Lung (tissue), 11 donors: ENCODE measurements at regions not wholly inside any gene's neighbourhood (a gene's known extent, or its start where the extent isn't known, plus 50 kb on each side); places are given as distances from the start of the nearest gene placed in this dataset.
"Not testable (repeated sequence)": the region's sequence is repeated elsewhere in the genome, so short reads cannot be mapped to it uniquely, and the experiment has no call there.

Source experiments
- ATAC-seq: fragments of 200-7000 bp; cut with Tn5 transposase; one replicate; pipeline ENCODE4 v1.9.1; 2020; ENCODE audit warnings: moderate number of reproducible peaks; ENCODE audit not compliant: insufficient read depth, low FRiP score
- DNase-seq, 3 donors: peaks; one replicate each; pipeline ENCODE4 v3.0.0-alpha.2; 2013 to 2017
- H3K27ac ChIP-seq, 2 donors: one replicate each; pipeline ENCODE4 v1.5.1; 2013; ENCODE audit warnings: mild to moderate bottlenecking in 2 of 2, moderate library complexity in 2 of 2, control low read depth in 1 of 2, inconsistent platforms in 1 of 2, low read depth in 1 of 2, low read length in 1 of 2
- H3K27me3 ChIP-seq, 3 donors: one replicate each; pipeline ENCODE4 v1.5.1; 2013; ENCODE audit warnings: low read length in 2 of 3; ENCODE audit not compliant: control insufficient read depth in 3 of 3, insufficient read depth in 3 of 3
- H3K36me3 ChIP-seq, 4 donors: one replicate each; pipeline ENCODE4 v1.5.1; 2013; ENCODE audit warnings: low read length in 4 of 4, mild to moderate bottlenecking in 1 of 4, moderate library complexity in 1 of 4; ENCODE audit not compliant: control insufficient read depth in 4 of 4, insufficient read depth in 4 of 4
- H3K4me1 ChIP-seq, 5 donors: one replicate each; pipeline ENCODE4 v1.5.1; 2013; ENCODE audit warnings: low read length in 5 of 5, mild to moderate bottlenecking in 2 of 5, moderate library complexity in 1 of 5; ENCODE audit not compliant: control insufficient read depth in 5 of 5, insufficient read depth in 5 of 5
- H3K4me3 ChIP-seq: one replicate; pipeline ENCODE4 v1.5.1; 2013; ENCODE audit warnings: mild to moderate bottlenecking, control low read depth, moderate library complexity
- H3K9ac ChIP-seq, 2 donors: one replicate each; pipeline ENCODE4 v1.5.1; 2013; ENCODE audit warnings: low read length in 2 of 2, control low read depth in 1 of 2; ENCODE audit not compliant: insufficient read depth in 1 of 2
- H3K9me3 ChIP-seq, 4 donors: one replicate each; pipeline ENCODE4 v1.5.1; 2013; ENCODE audit warnings: low read length in 3 of 4, mild to moderate bottlenecking in 1 of 4, moderate library complexity in 1 of 4; ENCODE audit not compliant: control insufficient read depth in 4 of 4, insufficient read depth in 3 of 4
- WGBS, 2 donors: extraction: QIAGEN DNeasy Blood & Tissue Kit; methylation state at CpG; one replicate each; pipeline ENCODE4 v1.1.7; 2013; 5-methylcytosine and 5-hydroxymethylcytosine counted together
- TF ChIP-seq, protein P1 (sequence below): IDR thresholded peaks from 2 replicates; pipeline ENCODE4 v1.5.1; 2012; ENCODE audit warnings: mild to moderate bottlenecking; ENCODE audit errors: control extremely low read depth, extremely low read depth
- donor health status: control.
- donor health status: control.
- donor health status: Bipolar disorder and iron deficiency.
- donor health status: healthy.
- donor health status: DM: yes; HTN: yes; CAD: no.

DNA sequence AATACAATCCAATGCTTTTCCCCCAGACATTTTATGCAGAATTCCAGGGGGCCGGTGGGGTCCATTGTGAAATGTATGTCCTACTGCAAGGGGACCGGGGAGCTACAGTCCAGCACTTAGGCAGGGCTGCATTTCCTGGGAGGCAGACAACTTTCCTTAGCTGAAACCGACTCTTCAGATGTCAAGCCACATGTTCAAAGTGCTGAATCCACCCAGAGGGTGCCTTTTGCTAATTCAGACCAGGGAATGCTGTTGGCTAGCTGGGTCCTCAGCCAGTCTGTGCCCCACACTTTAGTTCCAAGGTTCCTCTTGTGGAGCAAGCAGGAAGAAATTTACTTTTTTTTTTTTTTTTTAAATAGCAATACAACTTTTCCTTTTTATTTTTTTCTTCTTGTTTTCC is 219.5 kb upstream of the LRTM1 start:
- H3K9me3 ChIP-seq: no peaks in the 10 kb centered on the region
- H3K27me3 ChIP-seq: no peaks in the 10 kb centered on the region
- WGBS, 2 donors: 73 to 75% methylated on average over 3 of the region's 3 CpGs
- peaks cover 0 to 29% (median 0%) of the 10 kb centered on the region in 5 donors for H3K4me1 ChIP-seq
- H3K9ac ChIP-seq: no peak overlapping the region
- ATAC-seq (no peak), DNase-seq (no peak)
- H3K36me3 ChIP-seq: no peaks in the 10 kb centered on the region
- TF ChIP-seq, protein P1, sequence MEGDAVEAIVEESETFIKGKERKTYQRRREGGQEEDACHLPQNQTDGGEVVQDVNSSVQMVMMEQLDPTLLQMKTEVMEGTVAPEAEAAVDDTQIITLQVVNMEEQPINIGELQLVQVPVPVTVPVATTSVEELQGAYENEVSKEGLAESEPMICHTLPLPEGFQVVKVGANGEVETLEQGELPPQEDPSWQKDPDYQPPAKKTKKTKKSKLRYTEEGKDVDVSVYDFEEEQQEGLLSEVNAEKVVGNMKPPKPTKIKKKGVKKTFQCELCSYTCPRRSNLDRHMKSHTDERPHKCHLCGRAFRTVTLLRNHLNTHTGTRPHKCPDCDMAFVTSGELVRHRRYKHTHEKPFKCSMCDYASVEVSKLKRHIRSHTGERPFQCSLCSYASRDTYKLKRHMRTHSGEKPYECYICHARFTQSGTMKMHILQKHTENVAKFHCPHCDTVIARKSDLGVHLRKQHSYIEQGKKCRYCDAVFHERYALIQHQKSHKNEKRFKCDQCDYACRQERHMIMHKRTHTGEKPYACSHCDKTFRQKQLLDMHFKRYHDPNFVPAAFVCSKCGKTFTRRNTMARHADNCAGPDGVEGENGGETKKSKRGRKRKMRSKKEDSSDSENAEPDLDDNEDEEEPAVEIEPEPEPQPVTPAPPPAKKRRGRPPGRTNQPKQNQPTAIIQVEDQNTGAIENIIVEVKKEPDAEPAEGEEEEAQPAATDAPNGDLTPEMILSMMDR: no peak
- H3K27ac ChIP-seq: no peak overlapping the region
- no peak overlapping the region for H3K4me3 ChIP-seq

DNA sequence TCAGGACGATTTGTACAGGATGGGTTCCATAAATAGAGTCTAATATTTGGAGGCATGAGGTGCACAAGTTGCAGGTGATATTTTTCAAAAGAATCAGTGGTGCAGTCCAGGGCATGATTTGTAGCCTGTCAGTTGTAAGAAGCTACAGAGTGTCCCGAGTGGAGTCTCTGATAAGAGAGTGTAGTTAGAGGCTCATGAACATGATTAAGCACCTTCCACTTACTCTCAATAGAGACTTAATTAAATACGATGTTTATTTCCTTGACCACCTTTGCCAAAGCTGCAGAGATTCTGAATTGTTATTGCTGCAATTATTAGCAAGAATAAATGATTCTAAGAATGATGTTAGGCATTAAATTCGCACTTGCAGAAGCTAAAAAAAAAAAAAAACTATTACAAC is 218.4 kb upstream of the LRTM1 start:
- DNase-seq: no peak
- H3K27me3 ChIP-seq: no peaks in the 10 kb centered on the region
- no peak overlapping the region for H3K27ac ChIP-seq
- no peak overlapping the region for H3K9ac ChIP-seq
- no peaks in the 10 kb centered on the region for H3K9me3 ChIP-seq
- no peak for ATAC-seq
- peaks cover 0 to 29% (median 0%) of the 10 kb centered on the region in 5 donors for H3K4me1 ChIP-seq
- WGBS, 2 donors: 55 to 70% methylated on average over 4 of the region's 4 CpGs
- no peak overlapping the region for H3K4me3 ChIP-seq
- TF ChIP-seq, protein P1: no peak
- H3K36me3 ChIP-seq: no peaks in the 10 kb centered on the region

DNA sequence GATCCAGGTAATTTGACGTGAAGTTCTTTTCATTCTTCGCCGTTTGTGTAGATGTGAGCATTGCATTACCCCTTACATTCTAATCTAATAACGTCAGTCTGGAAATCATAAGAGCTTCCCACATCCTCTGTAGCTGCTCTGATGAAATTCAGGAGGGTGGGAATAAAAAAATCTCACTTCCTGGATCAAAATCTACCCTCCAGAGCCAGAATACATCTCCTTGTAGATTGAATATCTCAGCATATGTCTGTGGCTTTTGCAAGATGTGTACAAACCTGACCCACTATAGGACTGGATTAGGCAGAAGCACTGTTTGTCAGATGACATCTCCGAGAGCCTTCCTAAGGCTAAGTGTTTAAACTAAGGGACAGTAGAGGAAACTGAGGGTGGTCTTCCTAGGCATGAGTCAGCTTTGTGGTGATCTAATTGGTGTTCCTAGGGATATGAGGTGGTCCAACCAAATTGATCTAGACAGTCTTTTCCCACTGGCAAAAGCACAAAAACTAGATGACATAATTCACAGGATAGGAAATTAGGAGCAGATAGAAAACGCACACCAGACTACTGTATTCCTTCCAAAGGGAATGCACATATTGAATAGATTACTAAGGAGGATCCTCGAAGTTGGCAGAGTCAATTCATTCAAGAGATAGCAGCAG is 216.3 kb upstream of the LRTM1 start:
- WGBS, 2 donors: 74 to 80% methylated on average over 7 of the region's 7 CpGs
- no peaks in the 10 kb centered on the region for H3K36me3 ChIP-seq
- ATAC-seq (no peak), DNase-seq (no peak)
- H3K4me1 ChIP-seq: peaks cover 0 to 29% (median 0%) of the 10 kb centered on the region in 5 donors
- TF ChIP-seq, protein P1: no peak
- H3K9me3 ChIP-seq: no peaks in the 10 kb centered on the region
- no peak overlapping the region for H3K27ac ChIP-seq
- H3K4me3 ChIP-seq: no peak overlapping the region
- H3K9ac ChIP-seq: no peak overlapping the region
- H3K27me3 ChIP-seq: no peaks in the 10 kb centered on the region

DNA sequence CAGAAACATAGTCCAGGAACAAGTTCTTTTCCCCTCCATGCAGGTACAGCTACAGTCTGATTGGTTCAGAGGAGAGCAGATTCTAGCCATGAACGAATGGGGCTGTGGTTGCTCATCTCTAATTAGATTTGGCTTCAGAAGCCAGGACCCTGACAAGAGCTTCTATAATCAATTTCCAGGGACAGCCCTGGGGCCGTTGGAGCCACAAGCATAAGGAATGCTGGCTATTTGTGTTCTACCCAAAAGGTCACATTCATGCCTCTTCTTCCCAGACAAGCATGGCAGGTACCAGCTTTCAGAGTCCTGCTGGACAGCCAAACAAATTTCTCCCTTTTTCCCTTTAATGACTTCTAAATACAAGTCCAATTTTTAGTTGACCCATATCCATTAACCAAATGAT is 215.5 kb upstream of the LRTM1 start:
- TF ChIP-seq, protein P1: no peak
- ATAC-seq (no peak), DNase-seq (no peak)
- no peak overlapping the region for H3K4me3 ChIP-seq
- H3K27me3 ChIP-seq: no peaks in the 10 kb centered on the region
- H3K9me3 ChIP-seq: no peaks in the 10 kb centered on the region
- no peak overlapping the region for H3K9ac ChIP-seq
- WGBS, 2 donors: 54 to 70% methylated on average over 2 of the region's 2 CpGs
- no peak overlapping the region for H3K27ac ChIP-seq
- H3K36me3 ChIP-seq: no peaks in the 10 kb centered on the region
- peaks cover 0 to 24% (median 0%) of the 10 kb centered on the region in 5 donors for H3K4me1 ChIP-seq

DNA sequence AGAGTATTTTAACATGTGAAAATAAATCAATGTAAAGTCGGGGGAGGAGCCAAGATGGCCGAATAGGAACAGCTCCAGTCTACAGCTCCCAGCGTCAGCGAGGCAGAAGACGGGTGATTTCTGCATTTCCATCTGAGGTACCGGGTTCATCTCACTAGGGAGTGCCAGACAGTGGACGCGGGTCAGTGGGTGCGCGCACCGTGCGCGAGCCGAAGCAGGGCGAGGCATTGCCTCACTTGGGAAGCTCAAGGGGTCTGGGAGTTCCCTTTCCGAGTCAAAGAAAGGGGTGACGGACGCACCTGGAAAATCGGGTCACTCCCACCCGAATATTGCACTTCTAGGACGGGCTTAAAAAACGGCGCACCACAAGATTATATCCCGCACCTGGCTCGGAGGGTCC is 208.4 kb upstream of the LRTM1 start:
- H3K9me3 ChIP-seq, H3K9ac ChIP-seq, H3K4me3 ChIP-seq, H3K36me3 ChIP-seq, H3K27me3 ChIP-seq, H3K27ac ChIP-seq, DNase-seq, H3K4me1 ChIP-seq, ATAC-seq: not testable (repeated sequence)
- WGBS, 2 donors: 94 to 95% methylated on average over 24 to 25 of the region's 25 CpGs
